CMK (cell line): ENCODE measurements at regions not wholly inside any gene's neighbourhood (a gene's known extent, or its start where the extent isn't known, plus 50 kb on each side); places are given as distances from the start of the nearest gene placed in this dataset.

ENCODE experiments used
- DNase-seq: peaks from one replicate; pipeline ENCODE4 v3.0.0-alpha.2; 2010; ENCODE audit warnings: low read depth

- DNase-seq, result no peak
These were observed 200.7 kb downstream of the RAMP3 start for GRCh38 chr7:45358287-45358686.

- DNase-seq, result no peak
These were observed 201.7 kb downstream of the RAMP3 start for GRCh38 chr7:45359250-45359649.

GRCh38 chr7:45359776-45360175 lies 202.2 kb downstream of the RAMP3 start:
- DNase-seq, result no peak

- DNase-seq, result no peak
These were observed 206.1 kb downstream of the RAMP3 start for GRCh38 chr7:45363669-45364068.

GRCh38 chr7:45365341-45365740 lies 207.8 kb downstream of the RAMP3 start:
- DNase-seq, result no peak

GRCh38 chr7:45366475-45366874 lies 207.7 kb upstream of the ADCY1 start:
- no peak for DNase-seq

- DNase-seq, result no peak
These were observed 207.1 kb upstream of the ADCY1 start for GRCh38 chr7:45367026-45367425.

GRCh38 chr7:45368129-45368807 lies 205.9 kb upstream of the ADCY1 start:
- no peak for DNase-seq

- DNase-seq, result no peak
These were observed 189.7 kb upstream of the ADCY1 start for GRCh38 chr7:45384499-45384898.

GRCh38 chr7:45387837-45388236 lies 186.3 kb upstream of the ADCY1 start:
- DNase-seq, result no peak

GRCh38 chr7:45389073-45389872 lies 184.9 kb upstream of the ADCY1 start:
- DNase-seq, result no peak

- no peak for DNase-seq
These were observed 184.0 kb upstream of the ADCY1 start for GRCh38 chr7:45390180-45390579.

- no peak for DNase-seq
These were observed 183.4 kb upstream of the ADCY1 start for GRCh38 chr7:45390731-45391130.

- DNase-seq, result no peak
These were observed 182.3 kb upstream of the ADCY1 start for GRCh38 chr7:45391618-45392451.

GRCh38 chr7:45394117-45394708 lies 180.0 kb upstream of the ADCY1 start:
- DNase-seq, result no peak

- DNase-seq, result no peak
These were observed 175.1 kb upstream of the ADCY1 start for GRCh38 chr7:45399069-45399468.

- DNase-seq, result no peak
These were observed 173.5 kb upstream of the ADCY1 start for GRCh38 chr7:45400680-45401079.

- DNase-seq, result no peak
These were observed 173.0 kb upstream of the ADCY1 start for GRCh38 chr7:45401155-45401554.

GRCh38 chr7:45401851-45402250 lies 172.3 kb upstream of the ADCY1 start:
- DNase-seq, result no peak

- DNase-seq, result no peak
These were observed 171.5 kb upstream of the ADCY1 start for GRCh38 chr7:45402480-45403218.

GRCh38 chr7:45404622-45405021 lies 169.5 kb upstream of the ADCY1 start:
- DNase-seq, result no peak
